Hindlimb muscle (tissue), 1 donor: ENCODE measurements at regions not wholly inside any gene's neighbourhood (a gene's known extent, or its start where the extent isn't known, plus 50 kb on each side); places are given as distances from the start of the nearest gene placed in this dataset.

Experiments used
- DNase-seq: peaks from one replicate; pipeline ENCODE4 v3.0.0-alpha.2; 2013

- no peak for DNase-seq
Measured at GRCh38 chr4:108327642-108328382, 159.1 kb upstream of the LEF1 start.

DNA sequence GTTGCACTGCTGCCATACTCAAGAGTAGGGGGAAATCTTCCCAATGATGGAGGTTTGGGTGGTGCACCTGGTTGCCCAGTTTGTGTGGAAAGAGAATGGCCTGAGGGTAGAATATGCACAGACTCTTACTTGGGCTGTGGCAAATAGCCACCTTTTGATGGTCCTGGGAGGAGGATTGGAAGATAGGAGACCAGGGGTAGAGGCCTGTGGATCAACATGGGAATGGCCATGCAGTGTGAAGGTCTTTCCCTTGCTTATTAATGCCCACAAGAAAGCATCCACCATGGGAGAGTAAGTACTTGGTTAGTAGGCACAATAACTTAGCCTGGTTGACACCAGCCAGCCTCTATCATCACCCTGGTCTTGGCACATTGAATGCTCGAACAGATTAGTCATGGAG, 156.8 kb upstream of the LEF1 start:
- no peak for DNase-seq

GRCh38 chr4:108324450-108324849, 155.7 kb upstream of the LEF1 start:
- DNase-seq, result no peak

DNA sequence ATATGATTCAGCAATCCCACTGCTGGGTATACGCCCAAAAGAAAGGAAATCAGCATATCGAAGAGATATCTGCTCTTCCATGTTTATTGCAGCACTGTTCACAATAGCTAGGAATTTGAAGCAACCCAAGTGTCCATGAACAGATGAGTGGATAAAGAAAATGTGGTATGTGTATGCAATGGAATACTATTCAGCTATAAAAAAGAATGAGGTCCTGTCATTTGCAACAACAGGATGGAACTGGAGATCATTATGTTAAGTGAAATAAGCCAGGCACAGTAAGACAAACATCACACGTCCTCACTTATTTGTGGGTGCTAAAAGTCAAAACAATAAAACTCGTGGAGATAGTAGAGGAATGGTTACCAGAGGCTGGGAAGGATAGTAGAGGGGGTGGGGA, 153.8 kb upstream of the LEF1 start:
- DNase-seq, result no peak

GRCh38 chr4:108320061-108320460, 151.3 kb upstream of the LEF1 start:
- DNase-seq, result no peak

DNA sequence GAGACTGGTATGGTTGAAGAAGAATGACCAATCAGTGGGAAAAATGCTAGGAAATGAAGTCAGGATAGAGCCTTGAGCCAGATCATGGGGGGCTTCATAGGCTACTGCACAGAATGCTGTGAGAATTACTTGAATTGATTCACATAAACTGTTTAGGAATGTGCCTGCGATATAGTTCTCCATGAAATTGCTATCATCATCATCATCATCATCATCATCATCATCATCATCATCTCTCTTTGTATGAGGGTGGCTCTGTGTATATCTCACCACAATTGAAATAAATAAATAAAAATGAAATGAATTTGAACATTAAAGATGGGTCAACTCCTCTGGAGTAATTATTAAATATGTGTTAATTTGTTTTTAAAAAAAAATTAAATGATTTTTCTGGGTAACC, 148.6 kb upstream of the LEF1 start:
- no peak for DNase-seq

- DNase-seq, result peak; percentile 4
Measured at GRCh38 chr4:108315694-108316093, 147.0 kb upstream of the LEF1 start.

DNA sequence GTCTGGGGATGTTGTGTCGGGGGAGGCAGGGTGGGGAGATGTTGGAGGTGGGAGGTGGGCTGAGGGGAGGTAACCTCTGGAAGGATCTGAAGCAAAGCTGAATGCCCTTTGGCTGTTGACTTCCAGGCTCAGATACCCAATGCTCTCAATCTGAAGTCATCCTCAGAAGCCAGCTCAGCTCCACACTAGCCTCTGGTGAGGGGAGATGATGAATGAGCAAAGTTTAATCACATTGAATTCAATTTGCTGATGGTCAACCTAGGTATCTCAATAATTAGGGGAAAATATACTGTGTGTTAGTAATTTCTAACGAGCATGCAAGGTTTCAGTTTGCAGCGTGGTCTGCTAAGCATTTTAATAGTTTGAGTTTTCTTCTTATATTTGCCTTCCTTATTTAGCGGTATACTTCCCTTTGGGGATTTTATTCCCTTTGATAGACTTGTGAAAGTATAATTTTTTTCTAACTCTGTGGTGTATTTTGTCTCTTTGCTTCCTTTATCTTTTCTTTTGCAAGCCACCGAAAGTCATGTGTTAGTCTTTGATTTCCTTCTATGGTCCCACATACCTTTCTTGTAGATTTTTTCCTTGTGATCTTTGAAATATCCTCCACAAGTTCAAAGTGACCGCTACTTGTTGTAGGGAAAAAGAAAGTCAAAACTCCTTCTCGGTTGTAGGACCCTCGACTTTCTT, 146.3 kb upstream of the LEF1 start:
- DNase-seq, result no peak

- no peak for DNase-seq
Measured at GRCh38 chr4:108313546-108314339, 145.0 kb upstream of the LEF1 start.

DNA sequence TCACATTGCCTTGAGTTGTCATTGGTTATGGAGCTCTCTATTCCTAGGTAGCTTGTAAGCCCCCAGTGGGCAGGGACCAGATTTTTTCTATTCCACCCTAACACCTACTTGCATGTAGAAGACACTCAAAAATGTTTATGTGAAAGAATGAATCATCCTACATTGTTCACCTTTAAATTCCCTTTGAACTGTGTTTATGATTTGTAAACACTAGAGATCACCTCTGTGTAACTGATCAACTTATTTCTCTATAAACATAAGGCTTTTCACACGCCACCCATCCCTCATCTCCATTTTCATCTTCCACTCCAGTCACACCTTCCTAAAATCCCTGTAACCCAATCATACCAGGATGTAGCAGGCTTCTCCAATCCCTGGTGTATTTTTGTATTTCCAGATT, 142.6 kb upstream of the LEF1 start:
- DNase-seq, result no peak

DNA sequence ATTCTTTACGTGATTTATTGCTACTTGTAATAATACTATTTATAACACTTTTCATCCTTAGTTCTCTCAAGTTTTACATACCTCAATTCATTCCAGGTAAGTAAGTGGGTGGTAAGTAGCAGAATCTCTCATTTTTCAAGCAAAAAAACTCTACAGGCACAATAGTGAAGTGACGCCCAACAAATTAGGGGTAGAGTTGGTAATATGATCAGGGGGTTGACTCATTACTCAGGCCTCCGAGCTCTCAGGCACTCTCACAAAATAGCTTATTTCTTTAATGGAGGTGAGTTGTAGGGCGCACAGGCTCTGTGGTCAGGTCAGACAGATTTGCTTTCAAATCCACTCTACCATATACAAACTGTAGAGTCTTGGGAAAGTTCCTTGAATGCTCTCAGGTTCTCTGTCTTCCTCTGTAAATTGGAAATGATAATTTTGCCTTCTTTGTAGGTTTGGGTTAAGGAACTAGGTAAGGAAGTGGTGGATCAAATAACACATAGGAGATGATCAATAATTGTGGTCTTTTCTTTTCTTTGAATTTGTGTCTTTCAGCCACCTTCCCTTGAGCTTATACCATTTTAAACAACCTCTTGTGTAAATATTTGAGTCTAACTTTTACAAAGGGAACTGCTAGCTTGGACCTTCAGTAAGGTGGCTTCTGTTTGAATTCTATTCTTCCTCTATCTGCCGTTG, 134.9 kb upstream of the LEF1 start:
- no peak for DNase-seq

GRCh38 chr4:108301545-108302251, 133.0 kb upstream of the LEF1 start:
- DNase-seq, result no peak

DNA sequence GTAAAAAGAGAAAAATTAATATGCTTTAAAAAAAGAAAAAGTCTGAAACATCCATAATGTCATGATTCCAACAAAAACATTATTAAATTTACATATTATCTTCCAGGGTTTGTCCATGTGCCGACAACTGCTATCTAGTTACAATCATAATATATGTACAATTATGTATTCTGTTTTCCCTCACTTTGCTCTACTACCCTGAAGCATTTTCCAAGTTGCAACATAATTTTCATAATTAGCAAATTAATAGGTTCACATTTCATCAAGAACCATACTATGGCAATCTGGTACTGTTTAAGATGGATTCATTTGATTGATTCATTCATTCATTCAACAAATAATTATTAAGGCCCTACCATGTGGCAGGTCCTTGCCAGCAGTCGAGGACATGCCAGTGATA, 128.9 kb upstream of the LEF1 start:
- no peak for DNase-seq

- no peak for DNase-seq
Measured at GRCh38 chr4:108292229-108292628, 123.5 kb upstream of the LEF1 start.

DNA sequence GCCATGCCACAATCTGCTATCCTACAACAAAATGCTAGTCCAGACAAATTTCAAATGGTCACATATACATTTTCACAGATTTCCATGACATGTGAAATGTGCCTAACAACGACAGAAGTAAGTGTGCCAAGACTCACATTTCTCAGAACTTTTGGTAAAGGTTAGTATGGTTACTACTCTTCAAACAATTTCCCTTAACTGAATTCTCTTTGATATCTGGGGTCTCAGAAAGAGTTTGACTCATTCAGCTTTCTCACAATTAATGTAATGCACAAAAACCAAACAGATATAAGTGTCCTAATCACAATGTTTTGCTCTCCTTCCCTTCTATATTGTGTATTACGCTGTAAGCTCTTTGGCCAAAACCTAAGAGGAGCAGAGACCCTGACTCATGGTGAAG, 122.4 kb upstream of the LEF1 start:
- DNase-seq, result no peak

- DNase-seq, result no peak
Measured at GRCh38 chr4:108287834-108288413, 119.2 kb upstream of the LEF1 start.

GRCh38 chr4:108280072-108280471, 111.3 kb upstream of the LEF1 start:
- DNase-seq, result no peak

- no peak for DNase-seq
Measured at GRCh38 chr4:108276690-108277089, 108.0 kb upstream of the LEF1 start.

DNA sequence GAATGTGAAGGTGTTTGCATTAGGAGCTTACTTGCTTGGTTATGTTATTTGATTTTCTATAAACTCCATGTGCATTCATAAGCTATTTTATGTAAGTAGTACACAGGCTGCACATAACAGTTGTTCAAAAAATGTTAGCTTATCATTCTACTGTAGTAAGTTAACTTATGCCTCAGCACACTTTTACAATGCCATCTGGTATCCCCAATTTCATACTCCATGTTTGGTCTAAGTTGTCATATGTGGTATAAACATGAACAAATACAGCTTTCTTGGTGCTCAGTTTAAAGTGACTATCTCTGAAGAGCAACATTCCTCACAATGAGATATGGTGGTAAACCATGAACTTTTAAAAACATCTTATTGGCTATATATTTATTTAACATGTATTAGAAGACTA, 104.3 kb upstream of the LEF1 start:
- no peak for DNase-seq

- DNase-seq, result no peak
Measured at GRCh38 chr4:108272561-108272960, 103.8 kb upstream of the LEF1 start.

DNA sequence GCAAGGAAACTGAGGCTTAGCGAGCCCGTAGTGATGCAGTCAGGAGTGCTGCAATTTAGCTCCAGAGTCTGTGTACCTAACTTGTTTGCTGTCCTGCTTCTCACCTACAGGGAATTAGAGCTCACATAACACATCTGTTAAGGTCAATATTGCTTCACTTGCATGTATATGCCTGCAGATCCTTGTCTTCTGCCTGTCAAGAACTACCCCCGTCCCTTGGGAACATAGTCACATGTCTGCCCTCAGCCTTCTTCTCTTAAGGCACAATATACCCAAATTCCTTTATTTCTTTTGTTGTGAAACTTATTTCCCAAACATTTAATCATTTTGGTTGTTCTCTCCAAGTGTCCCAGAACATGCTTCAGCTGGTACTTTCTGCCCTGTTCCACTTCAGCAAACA, 103.3 kb upstream of the LEF1 start:
- DNase-seq, result no peak
